ENCODE measurements at regions not wholly inside any gene's neighbourhood (a gene's known extent, or its start where the extent isn't known, plus 50 kb on each side); places are given as distances from the start of the nearest gene placed in this dataset.

DNA sequence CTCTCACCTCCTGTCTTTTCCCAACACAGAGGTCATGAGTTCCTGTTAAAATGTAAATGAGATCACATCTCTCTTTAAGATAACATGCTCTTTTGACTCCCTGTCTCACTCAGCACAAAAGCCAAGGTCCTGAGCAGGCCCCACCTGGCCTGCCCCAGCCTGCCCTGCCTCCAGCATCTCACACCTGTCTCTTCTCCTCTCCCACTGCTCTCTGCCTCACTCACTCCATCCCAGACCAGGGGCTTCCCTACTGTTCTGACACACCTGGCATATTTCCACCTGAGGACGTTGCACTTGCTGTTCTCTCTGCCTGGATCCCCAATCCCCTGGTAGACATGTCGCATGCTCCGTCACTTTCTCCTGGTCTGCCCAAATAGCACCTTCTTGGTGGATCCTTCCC is 285.0 kb upstream of the ZMIZ1 start:
- no peak for DNase-seq

DNA sequence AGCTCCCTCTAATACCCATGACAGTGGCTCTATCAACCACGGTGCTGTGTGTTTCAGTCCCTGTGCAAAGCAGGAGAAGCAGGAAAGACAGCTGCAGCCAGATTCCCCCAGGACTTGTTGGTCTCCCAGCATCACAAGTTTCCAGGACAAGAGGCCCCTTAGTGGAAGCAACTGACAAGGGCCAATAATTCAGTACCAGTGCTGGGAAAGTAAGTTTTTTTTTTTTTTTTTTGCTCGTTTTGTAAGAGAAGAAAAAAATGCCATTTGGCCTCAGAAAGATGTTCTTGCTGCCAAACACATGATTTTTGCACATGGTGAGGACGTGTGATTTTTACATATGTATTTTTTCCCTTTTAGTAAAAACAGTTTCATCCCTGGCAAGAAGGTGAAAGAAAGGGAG is 284.2 kb upstream of the ZMIZ1 start:
- no peak for DNase-seq

- DNase-seq, result no peak
These were observed 283.7 kb upstream of the ZMIZ1 start for GRCh38 chr10:78785066-78785465.

DNA sequence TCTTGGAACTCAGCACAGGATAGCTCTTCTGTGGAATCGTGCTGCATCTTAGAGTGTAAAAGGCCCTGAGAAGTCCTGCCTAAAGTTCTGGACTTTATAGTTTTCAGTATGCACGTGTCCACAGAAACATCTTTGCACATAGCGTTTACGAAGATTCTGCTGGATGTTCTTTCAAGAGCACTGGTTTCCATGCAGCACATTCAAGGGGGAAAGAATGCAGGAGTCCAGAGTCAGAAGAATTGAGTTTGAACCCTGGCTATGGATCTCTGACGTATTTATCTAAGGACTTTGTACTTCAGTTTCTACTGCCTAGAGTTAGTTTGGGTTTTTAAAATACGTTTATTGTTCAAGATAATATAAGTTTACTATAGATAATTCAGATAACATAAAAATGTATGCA is 282.8 kb upstream of the ZMIZ1 start:
- no peak for DNase-seq

DNA sequence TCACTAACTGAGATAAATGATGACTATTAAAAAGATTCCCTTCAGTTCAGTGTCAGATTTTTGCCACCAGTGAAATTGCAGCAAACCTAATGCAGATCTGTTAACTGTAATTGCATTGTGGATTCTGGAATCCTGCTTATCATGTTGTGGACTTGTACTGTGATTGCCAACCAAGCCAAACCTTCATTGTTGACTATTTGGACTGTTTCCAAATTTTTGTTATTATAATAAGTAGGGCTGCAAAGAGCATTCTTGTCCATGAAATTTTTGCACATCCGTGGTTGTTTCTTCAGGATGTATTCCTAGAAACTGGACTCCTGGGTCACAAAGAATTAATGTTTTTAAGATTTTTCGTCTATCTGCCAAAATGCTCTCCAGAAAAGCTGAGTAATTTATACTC is 281.6 kb upstream of the ZMIZ1 start:
- DNase-seq, result no peak

DNA sequence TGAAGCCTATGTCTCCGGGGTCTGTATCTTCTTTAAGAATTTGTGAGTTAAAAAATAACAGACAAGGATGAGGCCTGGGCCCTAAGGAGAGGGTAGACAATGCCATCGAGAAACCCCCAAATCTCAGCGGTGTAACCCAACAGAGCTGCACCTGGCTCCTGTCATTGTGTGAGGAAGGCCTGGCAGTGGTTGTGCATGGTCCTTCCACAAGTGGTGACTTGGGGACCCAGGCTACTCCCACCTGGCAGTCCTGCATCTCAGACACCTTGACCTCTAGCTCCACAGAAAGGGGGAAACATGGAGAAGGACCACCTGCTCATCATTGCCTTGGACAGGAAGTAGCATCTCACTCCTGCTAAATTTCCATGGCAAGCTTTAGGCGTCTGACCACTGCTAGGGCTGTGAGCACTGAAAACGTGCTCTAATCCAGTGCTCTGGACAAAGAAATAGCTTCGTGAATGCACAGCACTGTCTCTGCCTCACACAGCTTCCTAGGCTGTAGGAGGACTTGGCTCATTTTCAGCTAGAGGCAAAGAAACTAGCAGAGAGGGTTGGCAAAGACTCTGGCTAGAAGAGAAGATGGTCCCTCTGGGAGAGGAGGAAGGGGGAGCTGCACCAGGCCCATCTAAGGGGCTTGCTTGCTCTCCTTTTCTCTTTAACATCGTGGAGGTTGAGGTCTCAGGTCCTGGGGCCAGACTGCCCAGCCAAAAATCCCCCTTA is 273.9 kb upstream of the ZMIZ1 start:
- DNase-seq, result no peak

- no peak for DNase-seq
These were observed 269.6 kb upstream of the ZMIZ1 start for GRCh38 chr10:78798976-78799730.

DNA sequence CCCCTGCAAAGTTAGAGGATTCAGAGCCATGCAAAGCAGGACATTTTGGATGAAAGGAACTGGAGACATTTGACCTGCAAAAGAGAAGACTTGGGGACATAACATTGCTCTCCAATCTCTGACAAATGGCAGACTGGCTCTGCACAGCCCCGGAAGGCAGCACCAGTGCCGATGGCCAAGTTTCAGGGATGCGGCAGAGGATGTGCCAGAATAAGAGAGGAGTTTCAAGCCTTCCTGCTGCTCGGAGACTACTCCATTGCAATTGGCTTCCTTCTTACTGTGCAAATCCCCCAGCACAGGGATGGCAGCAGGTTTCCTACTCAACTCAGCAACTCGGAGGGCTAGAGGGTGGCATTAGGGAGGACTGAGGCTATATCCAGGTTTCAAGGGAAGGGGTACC is 268.8 kb upstream of the ZMIZ1 start:
- DNase-seq, result no peak

DNA sequence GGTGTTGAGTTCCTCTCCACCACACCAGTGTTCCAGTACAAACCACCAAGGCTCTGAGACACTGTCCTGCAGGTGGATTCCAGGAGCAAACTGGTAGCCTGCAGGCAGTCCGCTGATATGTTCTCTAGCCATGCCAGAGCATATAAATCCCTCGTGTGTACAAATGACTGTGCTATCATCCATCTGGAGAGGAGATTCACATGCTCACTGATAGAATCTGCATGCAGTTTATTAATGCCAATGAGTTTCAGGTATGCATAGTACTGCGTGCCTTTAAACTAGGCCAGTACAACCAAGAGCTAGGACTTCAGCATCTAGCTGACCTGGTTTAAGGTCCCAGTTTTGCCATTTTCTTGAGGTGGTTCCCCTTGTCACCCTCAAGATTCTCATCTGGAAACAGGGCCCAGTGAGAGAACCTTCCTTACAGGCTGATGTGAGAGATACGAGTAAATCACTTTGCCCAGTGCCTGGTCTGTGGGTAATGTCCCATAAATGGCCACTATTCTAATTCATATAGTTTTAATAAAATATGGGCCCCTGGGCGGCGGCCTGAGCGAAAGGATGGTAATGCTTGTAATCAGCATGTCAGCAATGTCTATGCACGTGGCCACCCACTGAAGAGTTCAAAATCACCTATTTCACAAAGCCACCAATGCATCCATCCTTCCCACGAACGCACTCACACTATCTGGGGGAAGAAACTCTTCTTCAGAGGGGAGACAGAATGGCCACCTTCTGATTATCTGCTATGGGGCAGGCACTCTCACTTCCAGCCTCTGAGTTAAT is 268.0 kb upstream of the ZMIZ1 start:
- no peak for DNase-seq

GRCh38 chr10:78802431-78802830 is 266.3 kb upstream of the ZMIZ1 start:
- no peak for DNase-seq

- no peak for DNase-seq
These were observed 265.9 kb upstream of the ZMIZ1 start for GRCh38 chr10:78802866-78803265.

DNA sequence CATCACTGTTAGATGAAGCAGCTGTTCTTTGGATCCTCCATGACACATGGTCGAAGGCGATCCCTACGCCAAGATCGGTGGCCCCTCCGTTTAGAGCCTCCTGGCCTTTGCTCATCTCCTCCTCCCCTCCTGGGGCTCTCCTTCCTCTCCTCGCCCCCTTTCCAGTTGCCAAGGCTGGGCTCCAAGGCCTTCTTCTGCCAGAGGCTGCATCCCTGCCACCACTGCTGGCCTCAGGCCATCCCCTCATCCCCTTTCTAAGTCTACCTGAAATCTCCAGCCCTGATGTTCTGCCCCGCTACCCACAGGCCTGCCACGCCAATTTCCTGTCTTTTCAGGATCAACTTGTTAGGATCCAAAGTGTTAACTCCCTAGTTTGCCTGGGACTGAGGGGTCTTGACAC is 265.1 kb upstream of the ZMIZ1 start:
- no peak for DNase-seq

- no peak for DNase-seq
These were observed 264.2 kb upstream of the ZMIZ1 start for GRCh38 chr10:78804411-78805032.

- no peak for DNase-seq
These were observed 263.6 kb upstream of the ZMIZ1 start for GRCh38 chr10:78805176-78805575.

DNA sequence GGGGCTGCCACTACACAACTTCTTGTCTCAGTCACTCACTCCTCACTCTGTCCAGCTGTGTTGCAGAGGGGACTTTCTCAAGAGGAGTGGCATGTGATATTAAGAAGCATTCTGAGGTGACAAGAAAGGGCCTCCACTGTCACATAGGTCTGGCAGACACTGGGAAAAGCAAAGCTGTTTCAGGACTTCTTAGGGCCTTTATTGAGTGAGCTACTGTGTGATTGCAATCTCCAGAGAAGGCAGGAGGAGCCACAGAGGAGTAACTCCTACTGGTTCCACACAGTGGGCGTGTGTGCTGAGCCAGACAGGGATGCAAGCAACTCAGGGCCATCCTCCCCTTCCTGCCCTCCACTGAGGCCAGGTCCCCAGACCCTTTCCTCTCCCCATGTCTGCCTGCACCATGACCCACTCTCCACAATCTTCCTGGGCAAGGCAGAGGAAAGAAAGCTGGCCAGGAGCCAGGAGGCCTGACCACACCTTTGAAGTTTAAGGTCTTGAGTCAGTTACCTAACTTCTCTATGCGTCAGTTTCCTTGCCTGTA is 262.0 kb upstream of the ZMIZ1 start:
- no peak for DNase-seq

GRCh38 chr10:78807504-78808203 is 261.1 kb upstream of the ZMIZ1 start:
- no peak for DNase-seq

DNA sequence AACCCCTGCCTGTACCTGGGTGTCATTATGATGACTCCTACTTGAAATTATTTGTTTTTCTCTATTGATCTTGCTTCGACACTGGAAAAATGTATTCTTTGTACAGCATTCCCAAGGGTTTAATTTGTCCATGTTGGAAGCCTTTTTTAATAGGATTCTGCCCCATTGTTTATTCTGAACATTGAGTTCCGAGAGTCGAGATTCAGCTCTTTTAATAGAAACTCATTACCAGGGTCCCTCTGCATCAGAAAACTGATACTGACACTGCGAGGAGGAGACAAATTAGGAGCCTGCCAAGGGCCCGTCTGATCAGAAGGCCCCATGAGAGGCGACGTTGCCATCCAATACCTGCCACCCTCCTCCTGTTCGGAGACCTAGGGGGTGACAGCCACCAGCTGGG is 260.5 kb upstream of the ZMIZ1 start:
- no peak for DNase-seq

DNA sequence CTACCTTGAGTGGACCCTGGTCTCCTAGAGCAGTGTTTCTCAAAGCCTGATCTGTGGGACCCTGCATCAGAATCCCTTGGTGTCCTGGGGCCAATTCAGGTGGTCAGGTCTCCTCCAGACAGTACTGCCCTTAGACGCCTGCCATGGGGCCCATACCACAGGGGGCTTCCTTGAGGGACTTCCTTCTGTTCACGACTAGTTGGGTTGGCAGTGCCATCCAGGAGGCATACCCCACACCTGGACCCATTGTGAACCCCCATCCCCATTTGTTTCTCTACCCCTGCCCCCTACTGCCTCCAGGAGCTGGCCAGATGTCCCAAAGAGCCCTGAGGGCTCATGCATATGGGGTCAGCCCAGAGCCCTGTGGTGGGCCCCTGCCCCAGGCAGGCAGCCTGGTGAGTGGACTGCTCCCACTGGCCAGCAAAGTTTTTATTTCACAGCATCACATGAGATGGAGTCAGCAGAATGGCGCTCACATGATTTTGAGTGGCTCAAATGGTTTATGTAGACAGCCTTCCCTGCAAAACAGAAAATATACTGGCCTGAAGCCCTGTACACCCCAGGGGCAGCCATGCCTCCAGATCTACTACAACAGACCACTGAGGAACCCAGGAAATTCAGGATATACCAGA is 259.9 kb upstream of the ZMIZ1 start:
- DNase-seq, result no peak

DNA sequence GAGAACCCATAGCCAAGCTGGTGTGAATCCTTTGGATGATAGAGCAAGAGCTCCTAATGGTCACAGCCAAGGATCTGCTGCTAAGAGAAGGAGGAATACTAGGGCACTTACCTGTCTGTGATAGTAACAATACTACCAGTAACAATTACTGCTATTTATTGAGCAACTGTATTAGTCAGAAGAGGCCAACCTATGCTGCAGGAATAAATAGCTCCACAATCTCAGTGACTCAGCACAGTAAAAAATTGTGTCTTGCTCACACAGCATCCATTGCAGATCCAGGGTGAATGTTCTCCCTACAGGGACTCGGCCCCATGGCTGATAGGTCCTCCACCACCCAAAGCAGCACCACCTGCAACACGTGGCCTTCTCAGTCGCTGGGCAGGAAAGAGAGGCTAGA is 257.6 kb upstream of the ZMIZ1 start:
- DNase-seq, result no peak

DNA sequence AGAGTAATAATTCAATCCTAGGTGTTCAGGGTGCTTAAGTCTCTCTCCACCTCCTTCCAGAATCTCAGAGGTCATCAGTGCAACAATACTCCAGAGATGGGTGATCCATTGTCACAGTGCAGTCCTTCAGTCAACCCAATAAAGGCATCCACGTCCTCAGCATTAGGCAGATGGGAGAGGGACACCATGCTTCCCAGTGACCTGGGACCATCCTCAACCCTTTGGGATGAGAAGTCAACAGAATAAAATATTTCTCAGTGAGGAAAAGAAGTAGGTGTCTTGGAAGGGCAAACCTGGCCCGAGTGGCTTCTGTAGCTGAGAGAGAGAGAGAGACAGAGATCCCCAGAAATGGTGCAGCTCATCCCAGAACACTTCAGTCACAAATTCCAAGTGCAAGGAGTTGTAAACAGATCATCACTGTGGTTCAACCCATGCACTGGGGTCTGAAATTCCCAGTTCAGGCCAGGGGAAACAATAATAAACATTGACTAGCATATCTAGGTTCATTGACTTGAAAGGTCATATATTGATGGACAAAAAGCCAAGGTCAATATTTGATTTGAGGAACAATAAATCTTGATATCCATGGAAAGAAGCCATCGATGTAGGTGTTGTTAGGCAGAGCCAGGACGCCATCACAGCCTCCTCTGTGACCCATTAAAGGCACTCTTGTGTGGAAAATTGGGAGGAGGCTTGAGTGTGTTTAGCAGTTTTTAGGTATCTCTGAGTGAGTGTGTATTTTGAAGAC is 256.0 kb upstream of the ZMIZ1 start:
- no peak for DNase-seq

GRCh38 chr10:78813526-78813925 is 255.2 kb upstream of the ZMIZ1 start:
- no peak for DNase-seq

Data from activated CD4-positive, CD25-positive, alpha-beta regulatory T cell treated with anti-CD3 and anti-CD28 coated beads, Interleukin-2, amount 50 U/mL, for 72 hours (primary cell).